Endothelial cell of umbilical vein (primary cell): ENCODE measurements at regions not wholly inside any gene's neighbourhood (a gene's known extent, or its start where the extent isn't known, plus 50 kb on each side); places are given as distances from the start of the nearest gene placed in this dataset.
"Not testable (repeated sequence)": the region's sequence is repeated elsewhere in the genome, so short reads cannot be mapped to it uniquely, and the experiment has no call there.

Experiments used
- CTCF ChIP-seq, 2 donors: IDR thresholded peaks; 1 replicate in 1 of 2; 2 replicates in 1 of 2; pipeline ENCODE4 v1.5.1; 2011; ENCODE audit warnings: low read length in 2 of 2, mild to moderate bottlenecking in 2 of 2, moderate library complexity in 2 of 2, control low read depth in 1 of 2, inconsistent platforms in 1 of 2, low read depth in 1 of 2; ENCODE audit not compliant: insufficient read depth in 1 of 2; ENCODE audit errors: extremely low read depth in 1 of 2
- EZH2 ChIP-seq: IDR thresholded peaks from 2 replicates; pipeline ENCODE4 v1.6.1; 2012; ENCODE audit warnings: borderline replicate concordance, low read depth, mild to moderate bottlenecking, moderate library complexity, low read length, inconsistent platforms; ENCODE audit not compliant: severe bottlenecking
- JUN ChIP-seq: IDR thresholded peaks from 2 replicates; pipeline ENCODE4 v1.6.1; 2011; ENCODE audit warnings: borderline replicate concordance, low read depth; ENCODE audit not compliant: insufficient read length, insufficient read depth
- POLR2A ChIP-seq: IDR thresholded peaks from 2 replicates; pipeline ENCODE4 v1.6.1; 2012; ENCODE audit warnings: low read depth, mild to moderate bottlenecking, control low read depth, low read length
- POLR2AphosphoS5 ChIP-seq: IDR thresholded peaks from 2 replicates; pipeline ENCODE4 v1.6.1; 2012; ENCODE audit warnings: low read depth, mild to moderate bottlenecking, control low read depth, low read length, moderate library complexity; ENCODE audit not compliant: insufficient read depth

GRCh38 chr12:116660740-116661139, 77.1 kb downstream of the SPRING1 start:
- TF ChIP-seq EZH2; CTCF (IDR thresholded peaks at IDR 0.05; ENCODE audit: extremely low read depth in 1 of 2, insufficient read depth in 1 of 2, low read depth in 1 of 2, low read length in 2 of 2); JUN; POLR2A; POLR2AphosphoS5: not testable (repeated sequence)
